H4 (cell line): ENCODE measurements at regions not wholly inside any gene's neighbourhood (a gene's known extent, or its start where the extent isn't known, plus 50 kb on each side); places are given as distances from the start of the nearest gene placed in this dataset.
A peak's percentile ranks its signal among the peaks of the same experiment; 100 is the strongest.
"Not testable (repeated sequence)": the region's sequence is repeated elsewhere in the genome, so short reads cannot be mapped to it uniquely, and the experiment has no call there.

Experiments used
- DNase-seq: peaks from one replicate; pipeline ENCODE4 v3.0.0-alpha.2; 2015; ENCODE audit warnings: low spot score

DNA sequence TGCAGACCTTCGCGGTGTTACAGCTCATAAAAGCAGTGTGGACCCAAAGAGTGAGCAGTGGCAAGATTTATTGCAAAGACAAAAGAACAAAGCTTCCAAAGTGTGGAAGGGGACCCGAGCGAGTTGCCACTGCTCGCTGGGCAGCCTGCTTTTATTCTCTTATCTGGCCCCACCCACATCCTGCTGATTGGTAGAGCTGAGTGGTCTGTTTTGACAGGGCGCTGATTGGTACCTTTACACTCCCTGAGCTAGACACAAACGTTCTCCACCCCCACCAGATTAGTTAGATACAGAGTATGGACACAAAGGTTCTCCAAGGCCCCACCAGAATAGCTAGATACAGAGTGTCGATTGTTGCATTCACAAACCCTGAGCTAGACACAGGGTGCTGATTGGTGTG, 156.2 kb upstream of the GIMD1 start:
- not testable (repeated sequence) for DNase-seq

DNA sequence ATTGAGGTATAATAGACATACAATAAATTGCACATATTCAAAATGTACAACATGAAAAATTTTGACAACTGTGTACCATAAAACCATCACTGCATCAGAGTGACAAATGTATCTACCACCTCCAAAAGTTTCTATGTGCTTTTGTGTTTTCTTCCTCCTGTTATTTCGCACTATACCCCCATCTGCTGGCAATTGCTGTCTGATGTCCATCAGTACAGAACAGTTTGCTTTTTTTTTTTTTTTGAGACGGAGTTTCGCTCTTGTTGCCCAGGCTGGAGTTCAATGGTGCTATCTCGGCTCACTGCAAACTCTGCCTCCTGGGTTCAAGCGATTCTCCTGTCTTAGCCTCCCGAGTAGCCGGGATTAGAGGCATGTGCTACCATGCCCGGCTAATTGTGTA, 154.3 kb upstream of the GIMD1 start:
- peak; percentile 16 for DNase-seq

DNA sequence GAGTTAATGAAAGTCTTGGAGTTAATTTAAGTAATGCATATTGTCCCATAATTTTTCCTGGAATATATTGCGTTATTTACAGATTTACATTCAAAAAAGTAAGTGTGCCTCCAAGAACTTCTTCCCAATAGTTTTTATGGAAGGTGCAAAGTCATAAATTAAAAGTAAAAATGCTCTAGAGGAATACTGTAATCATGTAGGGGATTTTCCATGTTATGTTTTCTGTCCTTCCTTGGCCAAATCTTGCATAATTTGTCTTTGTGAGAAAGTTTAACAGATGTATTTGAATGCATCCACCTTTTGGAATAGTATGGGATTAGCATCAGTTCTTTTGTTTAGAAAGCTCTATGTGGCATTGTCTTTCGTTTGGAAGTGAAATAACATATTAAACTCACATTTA, 144.1 kb upstream of the GIMD1 start:
- no peak for DNase-seq

DNA sequence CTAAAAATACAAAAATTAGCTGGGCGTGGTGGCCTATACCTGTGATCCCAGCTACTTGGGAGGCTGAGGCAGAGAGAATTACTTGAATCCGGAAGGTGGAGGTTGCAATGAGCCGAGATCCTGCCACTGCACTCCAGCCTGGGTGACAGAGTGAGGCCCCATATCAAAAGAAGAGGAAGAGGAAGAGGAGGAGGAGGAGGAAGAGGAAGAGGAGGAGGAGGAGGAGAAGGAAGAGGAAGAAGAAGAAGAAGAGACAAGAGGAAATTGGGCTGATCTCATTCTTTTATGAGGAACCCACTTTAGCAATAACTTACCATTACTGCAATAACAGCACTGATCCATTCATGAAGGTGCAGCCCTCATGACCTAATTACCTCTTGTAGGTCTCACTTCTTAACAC, 138.9 kb upstream of the GIMD1 start:
- no peak for DNase-seq

DNA sequence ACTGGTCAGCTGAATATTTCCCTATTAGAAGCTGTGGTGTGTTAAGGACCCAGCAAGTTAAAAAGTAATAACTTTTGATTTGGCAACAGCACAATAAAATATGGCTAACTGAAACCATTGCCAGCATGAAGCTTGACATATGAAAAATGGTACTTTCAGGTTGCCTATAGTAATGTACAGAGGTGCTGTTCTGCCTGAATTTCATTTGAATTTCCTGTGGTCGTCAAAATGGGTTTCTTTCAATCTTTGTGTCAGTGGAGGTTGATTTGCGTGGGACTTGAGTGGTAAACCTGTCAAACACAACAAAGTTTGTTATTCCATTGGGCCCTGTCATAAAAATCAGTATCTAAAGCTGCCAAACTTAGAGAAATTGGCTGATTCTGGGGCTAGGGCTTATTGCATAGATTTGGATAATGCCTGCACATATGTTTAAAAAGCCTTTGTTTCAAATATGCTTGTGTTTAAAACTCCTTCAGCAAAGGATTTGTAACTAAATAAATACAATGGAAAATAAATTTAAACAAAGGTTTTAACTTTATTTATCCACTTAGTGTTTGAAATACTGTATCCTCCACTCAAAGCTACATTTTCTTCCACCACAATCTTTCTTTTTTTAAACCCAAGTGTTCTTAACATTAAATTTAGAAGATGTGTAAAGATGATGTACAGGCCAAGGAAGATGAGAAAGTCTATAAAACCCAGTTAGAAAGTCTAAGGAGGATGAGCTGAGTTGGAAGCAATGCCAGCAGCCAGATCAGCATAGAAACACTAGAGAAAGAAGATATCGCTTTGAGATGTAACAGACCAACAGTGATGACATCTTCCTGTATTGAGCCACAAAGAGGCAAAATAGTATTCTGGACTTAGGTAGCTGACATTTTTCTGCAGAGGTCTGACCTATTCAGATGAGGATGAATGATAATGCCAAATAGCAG, 134.8 kb upstream of the GIMD1 start:
- no peak for DNase-seq

DNA sequence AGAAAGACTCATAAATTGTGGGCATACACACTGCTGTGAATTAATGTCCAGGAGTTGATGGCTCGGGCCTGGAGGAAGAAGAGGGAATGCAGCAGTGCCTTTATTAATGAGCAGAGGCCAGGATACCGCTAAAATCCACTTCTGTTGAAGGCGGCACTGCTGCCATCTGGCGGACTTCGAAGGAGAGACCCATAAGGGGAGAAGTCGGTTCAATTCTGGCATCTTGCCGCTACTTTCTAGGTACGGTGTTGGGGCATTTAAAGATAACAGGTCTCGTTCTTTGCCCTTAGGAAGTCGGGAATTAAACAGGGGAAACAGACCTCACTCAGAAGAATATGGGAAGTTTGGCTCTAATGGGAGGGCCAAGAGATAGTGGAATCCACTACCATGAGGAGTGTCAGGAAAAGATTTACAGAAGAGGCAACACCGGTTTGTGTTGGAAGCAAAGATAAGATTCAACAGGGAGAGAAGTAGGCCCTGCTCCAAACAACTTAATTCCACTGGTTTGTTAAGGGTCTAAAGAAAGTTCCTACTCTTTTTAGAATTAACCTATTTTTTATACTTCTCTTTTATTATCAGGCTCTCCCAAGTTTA, 133.6 kb upstream of the GIMD1 start:
- DNase-seq, result peak; percentile 23

DNA sequence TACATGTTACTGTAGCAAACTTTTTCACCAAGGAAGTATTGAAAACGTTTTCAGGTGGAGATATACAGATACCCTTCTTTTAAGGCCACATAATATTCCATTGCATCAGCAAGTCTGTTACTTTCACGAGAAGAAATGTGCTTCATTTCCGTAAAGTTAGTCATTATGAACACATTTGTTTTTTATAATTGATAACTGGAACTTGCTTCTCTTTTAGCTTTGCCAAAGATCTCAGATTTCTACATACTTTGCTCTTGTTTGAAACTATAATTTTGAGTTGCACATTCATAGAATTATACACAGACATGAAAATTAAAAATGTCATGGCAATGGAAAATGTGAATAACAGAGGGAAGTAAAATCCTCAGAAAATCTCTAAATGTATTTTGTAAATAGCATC, 128.7 kb upstream of the GIMD1 start:
- DNase-seq, result no peak

DNA sequence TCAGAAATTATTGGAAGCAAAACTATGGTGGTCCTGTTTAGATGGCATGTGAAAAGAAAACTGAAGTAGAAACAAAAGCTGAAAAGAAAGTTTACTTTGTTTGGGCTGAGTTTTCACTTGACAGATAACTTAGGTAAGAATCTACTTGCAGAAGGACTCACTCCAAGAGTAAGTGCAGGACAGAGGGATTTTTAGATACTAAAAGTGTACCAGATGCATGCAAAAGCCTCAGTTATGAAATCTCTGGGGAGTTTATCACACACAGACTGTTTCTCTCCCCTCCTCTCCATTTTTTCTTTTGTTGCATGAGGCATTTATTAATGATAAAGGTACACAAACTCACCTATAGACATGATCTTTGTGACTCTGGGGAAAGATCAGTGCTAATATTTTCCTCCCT, 127.5 kb upstream of the GIMD1 start:
- no peak for DNase-seq

DNA sequence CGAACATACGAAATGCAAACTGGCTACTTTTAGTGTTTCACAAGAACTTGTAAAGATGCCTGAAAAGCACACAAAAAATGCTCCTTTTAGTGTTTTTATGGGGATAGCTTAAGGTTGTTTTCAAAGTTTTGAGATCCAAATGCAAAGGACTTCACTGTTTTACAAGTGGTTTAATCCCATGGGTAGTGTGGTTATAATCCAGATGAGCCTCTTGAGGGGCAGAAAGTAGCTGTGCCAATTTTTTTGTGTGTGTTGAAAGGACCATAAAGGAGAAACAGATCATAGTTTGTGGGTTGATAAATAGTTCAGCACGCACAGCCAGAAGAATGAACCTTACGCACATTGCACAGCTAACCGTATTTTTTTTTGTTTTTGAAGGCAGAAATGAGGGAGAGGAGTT, 126.9 kb upstream of the GIMD1 start:
- DNase-seq, result no peak

DNA sequence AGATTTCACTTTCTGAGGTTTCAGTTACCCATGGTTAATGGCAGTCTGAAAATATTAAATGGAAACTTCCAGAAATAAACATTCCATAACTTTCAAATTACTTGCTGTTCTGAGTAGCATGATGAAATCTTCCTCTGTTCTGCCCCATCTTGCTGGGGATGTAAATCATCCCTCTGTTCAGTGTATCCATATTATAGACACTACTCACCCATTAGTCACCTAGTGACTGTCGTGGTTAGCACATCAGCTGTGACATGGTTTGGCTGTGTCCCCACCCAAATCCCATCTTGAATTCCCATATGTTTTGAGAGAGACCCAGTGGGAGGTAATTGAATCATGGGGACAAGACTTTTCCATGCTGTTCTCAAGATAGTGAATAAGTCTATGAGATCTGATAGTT, 125.5 kb upstream of the GIMD1 start:
- no peak for DNase-seq

DNA sequence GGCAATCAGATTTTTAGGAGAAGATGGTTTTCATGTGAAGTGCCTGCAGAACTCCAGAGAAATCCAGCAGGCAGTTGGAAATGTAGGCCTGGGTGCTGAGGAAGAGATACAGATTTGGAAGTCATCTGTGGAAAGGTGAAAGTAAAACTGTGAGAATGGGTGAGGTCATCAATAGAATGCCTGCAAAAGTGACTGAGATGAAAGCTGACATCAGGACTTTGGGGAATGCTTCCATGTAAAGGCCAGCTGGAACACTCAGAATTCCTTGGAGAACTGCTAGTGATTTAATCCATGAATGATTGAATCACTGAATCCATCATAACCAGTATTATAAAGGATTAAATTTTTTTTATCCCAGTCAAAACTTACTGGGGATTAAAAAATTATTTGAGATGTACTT, 124.5 kb upstream of the GIMD1 start:
- no peak for DNase-seq

DNA sequence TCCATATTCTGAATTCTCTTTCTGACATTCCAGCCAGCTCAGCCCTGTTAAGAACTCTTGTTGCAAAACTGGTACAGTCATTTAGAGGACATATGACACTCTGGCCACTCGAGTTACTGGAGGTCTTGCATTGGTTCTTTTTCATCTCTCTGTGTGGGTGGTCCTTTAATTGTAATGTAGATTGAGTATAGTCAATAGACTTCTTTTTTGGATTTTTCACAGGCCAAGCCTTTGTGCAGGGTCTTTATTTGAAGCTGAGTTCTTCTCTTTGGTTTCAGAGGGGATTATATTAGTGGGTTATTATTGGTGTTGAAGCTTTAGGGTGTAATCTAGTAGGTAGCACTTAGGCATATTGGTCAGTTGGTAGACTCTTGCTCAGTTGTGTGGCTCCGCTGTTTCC, 118.0 kb upstream of the GIMD1 start:
- no peak for DNase-seq

DNA sequence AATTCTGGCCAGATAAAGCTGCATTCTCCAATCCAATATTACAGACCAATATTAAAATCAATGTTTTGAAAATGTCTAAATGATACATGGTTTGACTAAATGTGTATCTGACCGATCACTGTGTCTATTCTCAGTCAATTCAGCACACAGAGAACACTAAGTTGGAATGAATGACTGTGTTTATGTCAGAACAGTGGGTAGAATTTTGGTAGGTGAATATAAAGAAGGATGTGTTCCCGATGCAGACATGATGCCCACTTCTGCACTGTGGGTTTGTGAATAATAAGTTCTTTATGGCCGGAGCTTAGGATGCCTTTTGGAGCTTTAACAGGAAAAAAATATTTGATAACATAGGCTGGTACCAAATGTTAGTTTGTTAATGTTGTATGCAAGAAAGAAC, 113.2 kb upstream of the GIMD1 start:
- DNase-seq, result no peak

DNA sequence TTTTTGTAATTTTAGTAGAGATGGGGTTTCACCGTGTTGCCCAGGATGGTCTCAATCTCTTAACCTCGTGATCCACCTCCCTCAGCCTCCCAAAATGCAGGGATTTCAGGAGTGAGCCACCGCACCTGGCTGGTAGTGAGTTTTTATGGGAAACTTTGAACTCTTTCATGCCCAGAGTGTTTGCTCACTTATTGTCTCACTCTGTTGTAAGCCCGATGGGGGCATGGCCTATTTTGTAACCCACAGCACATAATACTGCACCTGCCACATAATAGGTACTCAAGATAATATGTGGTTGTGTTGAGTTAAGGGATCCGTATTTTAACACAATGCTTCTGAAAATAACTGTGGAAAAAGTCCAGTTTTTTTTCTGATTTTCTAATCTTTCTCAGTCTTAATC, 109.6 kb upstream of the GIMD1 start:
- no peak for DNase-seq

DNA sequence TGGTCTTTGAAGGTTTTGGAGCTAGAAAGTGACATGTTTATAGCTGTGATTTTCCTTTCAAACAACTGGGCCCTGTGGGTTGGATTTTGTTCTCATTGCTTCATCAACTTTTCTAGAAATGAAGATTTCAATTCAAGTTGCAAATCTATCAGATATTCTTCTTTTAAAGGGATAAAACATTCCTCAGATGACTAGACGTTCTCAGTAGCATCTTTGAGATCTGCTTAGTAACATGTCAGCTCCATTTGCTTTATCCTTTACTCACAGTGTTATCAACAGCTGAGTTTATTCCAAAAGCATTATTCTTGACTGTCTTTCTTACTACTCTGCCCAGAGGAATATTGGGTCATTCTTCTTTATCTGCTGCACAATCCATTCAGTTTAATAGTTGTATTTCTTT, 108.2 kb upstream of the GIMD1 start:
- no peak for DNase-seq

DNA sequence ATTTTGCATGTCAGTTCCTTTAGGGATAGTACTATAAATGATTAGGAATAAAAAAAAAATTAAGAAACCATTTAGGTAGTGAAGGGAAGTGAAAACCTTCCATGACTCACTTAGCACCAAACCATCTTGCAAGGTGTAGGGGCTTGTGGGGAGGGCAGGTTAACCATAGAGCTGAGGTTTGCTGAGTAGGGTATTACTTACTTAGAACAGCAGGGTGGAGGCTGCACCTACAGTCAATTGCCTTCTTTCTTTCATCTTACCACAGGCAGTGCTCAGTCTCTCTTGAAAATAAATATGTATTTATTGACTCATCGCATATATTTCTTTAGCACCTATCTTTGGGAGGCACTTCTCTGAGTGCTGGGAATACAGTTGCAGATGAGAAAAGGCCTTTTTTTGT, 104.9 kb upstream of the GIMD1 start:
- no peak for DNase-seq

DNA sequence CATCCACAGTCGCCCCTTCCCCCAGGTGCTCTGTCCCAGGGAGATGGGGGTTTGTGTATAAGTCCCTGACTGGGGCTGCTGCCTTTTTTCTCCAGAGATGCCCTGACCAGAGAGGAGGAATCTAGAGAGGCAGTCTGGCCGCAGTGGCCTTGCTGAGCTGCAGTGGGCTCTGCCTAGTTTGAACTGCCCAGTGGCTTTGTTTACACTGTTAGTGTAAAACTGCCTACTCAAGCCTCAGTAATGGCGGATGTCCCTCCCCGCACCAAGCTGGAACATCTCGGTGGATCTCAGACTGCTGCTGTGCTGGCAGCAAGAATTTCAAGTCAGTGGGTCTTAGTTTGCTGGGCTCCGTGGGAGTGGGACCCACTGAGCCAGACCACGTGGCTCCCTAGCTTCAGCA, 102.6 kb upstream of the GIMD1 start:
- no peak for DNase-seq

DNA sequence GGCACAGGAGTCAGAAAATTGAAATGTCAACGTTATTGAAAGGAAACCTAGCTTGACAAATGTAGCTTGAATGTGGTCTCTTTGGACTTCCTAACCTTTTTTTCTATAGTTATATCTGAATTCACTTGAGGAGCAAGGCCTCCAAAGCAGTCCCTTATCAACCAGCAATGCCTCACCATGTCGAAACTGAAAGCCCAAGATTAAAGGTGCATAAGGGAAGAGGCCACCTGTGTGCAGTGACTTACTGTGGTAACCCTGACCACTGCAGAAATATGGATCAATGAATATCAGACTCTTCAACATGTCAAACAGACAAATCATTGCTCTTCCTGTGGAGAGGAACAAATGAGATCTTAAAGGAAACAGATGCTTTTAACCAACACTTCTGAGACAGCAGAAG, 95.0 kb upstream of the GIMD1 start:
- DNase-seq, result no peak

DNA sequence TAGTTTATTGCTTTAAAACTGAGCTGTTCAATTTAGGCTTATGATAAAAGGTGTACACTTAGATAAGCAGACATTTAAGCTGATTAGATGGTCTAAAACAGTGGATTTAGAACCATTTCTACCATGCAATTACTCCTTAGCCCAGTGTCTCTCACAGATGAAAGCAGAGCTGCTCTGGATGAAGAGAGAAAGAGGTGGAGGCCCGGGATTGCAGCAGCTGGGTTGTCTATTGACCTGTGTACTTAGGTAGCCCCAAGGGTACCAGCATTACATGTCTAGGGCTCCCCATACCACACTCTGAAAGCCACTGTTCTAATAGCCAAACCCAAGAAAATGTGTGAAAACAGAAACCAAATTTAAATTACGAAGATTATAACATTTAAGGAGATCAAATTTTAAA, 86.0 kb upstream of the GIMD1 start:
- DNase-seq, result no peak

DNA sequence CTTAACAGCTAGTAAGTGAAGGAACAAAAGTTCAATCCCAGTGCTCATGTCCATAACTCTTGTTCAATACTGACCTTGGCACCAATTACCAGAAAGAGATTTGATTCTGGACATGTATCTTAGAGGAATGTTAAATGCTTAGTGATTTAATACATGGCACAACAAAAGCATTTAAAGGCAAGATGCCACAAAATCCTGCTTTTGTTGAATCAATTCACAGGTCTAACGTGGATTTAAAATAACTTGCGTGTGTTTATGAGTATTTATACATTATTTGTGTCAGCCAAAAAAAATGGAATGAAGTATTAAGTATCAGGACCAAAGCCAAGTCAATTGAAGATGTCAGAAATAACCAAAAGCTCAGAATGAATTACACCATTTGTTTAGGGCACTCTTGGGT, 85.4 kb upstream of the GIMD1 start:
- DNase-seq, result no peak

DNA sequence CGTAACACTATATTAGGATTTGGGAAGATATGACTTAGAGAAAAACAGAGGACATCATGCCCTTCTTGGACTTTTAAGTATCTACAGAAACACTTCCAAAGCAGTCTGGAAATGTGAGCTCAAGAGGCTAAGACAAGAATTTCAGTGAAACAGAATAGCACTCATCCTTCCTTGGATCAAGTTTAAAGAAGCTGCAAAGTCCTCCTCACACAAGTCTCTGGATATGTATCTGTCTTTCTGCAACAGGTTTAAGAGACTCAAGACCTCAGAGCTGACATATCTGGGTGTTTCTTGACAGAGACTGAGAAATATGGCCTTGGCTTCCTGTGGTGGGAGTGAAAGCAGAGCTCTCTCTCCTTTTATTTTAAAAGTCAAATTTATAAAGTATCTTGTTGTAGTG, 82.5 kb upstream of the GIMD1 start:
- DNase-seq, result no peak

DNA sequence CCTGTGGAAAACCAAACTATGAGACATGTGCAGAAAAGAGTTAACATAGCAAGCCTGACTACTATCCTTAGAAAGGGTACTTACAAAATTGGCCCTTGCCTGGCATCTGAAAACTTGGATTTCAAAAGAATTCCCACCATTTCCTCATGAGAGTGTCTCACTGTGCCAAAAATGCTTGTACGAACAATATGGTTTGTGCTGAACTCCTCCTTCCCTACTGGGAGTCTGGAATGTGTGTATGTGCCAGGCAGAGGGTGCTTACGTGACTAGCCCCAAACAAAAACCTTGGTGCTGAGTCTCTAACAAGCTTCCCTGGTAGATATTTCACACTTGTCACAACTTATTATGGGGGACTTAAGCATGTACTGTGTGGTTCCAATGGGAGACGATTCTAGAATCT, 81.7 kb upstream of the GIMD1 start:
- DNase-seq, result no peak

DNA sequence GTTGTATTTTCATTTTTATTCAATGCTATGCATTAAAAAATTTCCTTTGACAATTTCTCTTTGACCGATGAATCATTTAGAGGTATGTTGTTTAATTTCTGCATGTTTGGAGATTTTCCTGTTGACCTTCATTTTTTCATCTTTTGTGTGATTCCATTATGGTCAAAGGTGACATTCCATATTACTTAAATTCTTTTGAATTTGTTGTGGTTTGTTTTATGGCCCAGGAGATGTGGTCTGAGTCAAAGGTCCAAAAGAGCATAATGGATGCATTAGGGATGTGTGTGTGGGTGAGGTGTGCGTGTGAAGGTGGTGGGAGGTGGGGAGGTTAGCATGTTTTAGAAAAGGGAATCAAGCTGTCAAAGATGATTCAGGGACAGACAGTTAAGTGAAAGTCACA, 76.0 kb upstream of the GIMD1 start:
- DNase-seq, result no peak

DNA sequence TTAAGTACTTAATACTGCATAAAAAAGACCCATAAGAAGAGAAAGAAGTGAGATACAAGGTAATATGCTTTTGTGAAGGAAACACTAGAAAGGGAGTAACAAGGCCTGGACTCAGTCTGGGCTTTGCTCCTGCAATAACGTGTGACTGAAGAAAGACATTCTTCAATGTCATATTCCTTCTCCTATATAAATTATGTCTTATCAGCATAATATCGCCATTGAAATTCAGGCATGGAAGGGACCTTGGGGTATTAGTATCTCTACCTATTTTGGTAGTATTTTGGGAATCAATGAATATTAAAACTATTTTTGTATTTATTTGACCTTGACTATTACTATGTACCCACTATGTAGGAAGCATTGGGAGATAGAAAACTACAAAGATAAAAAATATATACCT, 62.2 kb upstream of the GIMD1 start:
- DNase-seq, result no peak
